HepG2 (cell line): ENCODE measurements at regions not wholly inside any gene's neighbourhood (a gene's known extent, or its start where the extent isn't known, plus 50 kb on each side); places are given as distances from the start of the nearest gene placed in this dataset.

Experiments used
- EP300 ChIP-seq, 3 experiments: sonication (generic) in 1 of 3; formaldehyde crosslinking in 1 of 3; IDR thresholded peaks; 2 replicates each; pipeline versions ENCODE4 v1.5.1 to v1.6.1; 2011 to 2020; ENCODE audit warnings: low read depth in 2 of 3, low read length in 2 of 3, borderline replicate concordance in 1 of 3, improper control_type of control experiment in 1 of 3, mild to moderate bottlenecking in 1 of 3, missing genetic modification reagents in 1 of 3, moderate library complexity in 1 of 3
- EZH2 ChIP-seq: conservative IDR thresholded peaks from 2 replicates; pipeline ENCODE4 v1.6.1; 2012; ENCODE audit warnings: mild to moderate bottlenecking, low read depth, low read length, moderate library complexity
- MZF1 ChIP-seq: sonication (generic); formaldehyde crosslinking; IDR thresholded peaks from 2 replicates; pipeline ENCODE4 v1.8.1; 2023; ENCODE audit warnings: mild to moderate bottlenecking, missing genetic modification reagents, borderline replicate concordance
- NCOA1 ChIP-seq: sonication (generic); formaldehyde crosslinking; IDR thresholded peaks from 2 replicates; pipeline ENCODE4 v1.9.0; 2021; ENCODE audit warnings: missing genetic modification reagents
- REL ChIP-seq: sonication (generic); formaldehyde crosslinking; conservative IDR thresholded peaks from 2 replicates; pipeline ENCODE4 v1.8.0; 2022; ENCODE audit warnings: mild to moderate bottlenecking, missing genetic modification reagents, moderate library complexity
- RFX5 ChIP-seq: IDR thresholded peaks from 2 replicates; pipeline ENCODE4 v1.6.1; 2011; ENCODE audit warnings: low read depth, low read length, improper control_type of control experiment
- TCF12 ChIP-seq, 2 experiments: fragments of 450-650 bp in 1 of 2; sonication (generic) in 1 of 2; formaldehyde crosslinking in 1 of 2; IDR thresholded peaks; 2 replicates each; pipeline versions ENCODE4 v1.6.1 to v1.8.0; 2017 to 2022; ENCODE audit warnings: antibody characterized with exemption in 1 of 2, mild to moderate bottlenecking in 1 of 2, missing genetic modification reagents in 1 of 2, moderate library complexity in 1 of 2
- ZBTB3 ChIP-seq: sonication (generic); formaldehyde crosslinking; IDR thresholded peaks from 2 replicates; pipeline ENCODE4 v1.4.0; 2020; ENCODE audit warnings: low read depth, mild to moderate bottlenecking, moderate library complexity, missing genetic modification reagents, borderline replicate concordance
- ZNF281 ChIP-seq: sonication (generic); formaldehyde crosslinking; IDR thresholded peaks from 2 replicates; pipeline ENCODE4 v1.4.0; 2020; ENCODE audit warnings: missing genetic modification reagents, borderline replicate concordance
- TF ChIP-seq, protein P1 (sequence below): sonication (generic); formaldehyde crosslinking; IDR thresholded peaks from 2 replicates; pipeline ENCODE4 v1.5.0; 2020; ENCODE audit warnings: mild to moderate bottlenecking, missing genetic modification reagents, moderate library complexity
- TF ChIP-seq, protein P2 (sequence below), 2 experiments: fragments of 450-650 bp in 1 of 2; sonication (generic) in 1 of 2; formaldehyde crosslinking; IDR thresholded peaks; 2 replicates each; pipeline versions ENCODE4 v1.5.0 to v1.8.0; 2020 to 2022; ENCODE audit warnings: mild to moderate bottlenecking in 1 of 2, missing genetic modification reagents in 1 of 2
- TF ChIP-seq, protein P3 (sequence below): sonication (generic); formaldehyde crosslinking; IDR thresholded peaks from 2 replicates; pipeline ENCODE4 v1.9.0; 2021; ENCODE audit warnings: missing genetic modification reagents, borderline replicate concordance

- TF ChIP-seq TCF12 (IDR thresholded peaks at IDR 0.05) = no peak
- no peak for TF ChIP-seq TCF12 (CRISPR knock-in tag; IDR thresholded peaks at IDR 0.05)
- no peak for TF ChIP-seq MZF1 (CRISPR knock-in tag)
- no peak for TF ChIP-seq ZBTB3 (CRISPR knock-in tag)
- TF ChIP-seq REL (CRISPR knock-in tag) = no peak
- no peak for TF ChIP-seq EZH2
- no peak for TF ChIP-seq EP300 (IDR thresholded peaks at IDR 0.05; ENCODE audit: low read depth in 2 of 2, low read length in 2 of 2)
- TF ChIP-seq EP300 (CRISPR knock-in tag; IDR thresholded peaks at IDR 0.05; ENCODE audit: borderline replicate concordance) = no peak
- TF ChIP-seq RFX5 = no peak
- TF ChIP-seq, protein P1, sequence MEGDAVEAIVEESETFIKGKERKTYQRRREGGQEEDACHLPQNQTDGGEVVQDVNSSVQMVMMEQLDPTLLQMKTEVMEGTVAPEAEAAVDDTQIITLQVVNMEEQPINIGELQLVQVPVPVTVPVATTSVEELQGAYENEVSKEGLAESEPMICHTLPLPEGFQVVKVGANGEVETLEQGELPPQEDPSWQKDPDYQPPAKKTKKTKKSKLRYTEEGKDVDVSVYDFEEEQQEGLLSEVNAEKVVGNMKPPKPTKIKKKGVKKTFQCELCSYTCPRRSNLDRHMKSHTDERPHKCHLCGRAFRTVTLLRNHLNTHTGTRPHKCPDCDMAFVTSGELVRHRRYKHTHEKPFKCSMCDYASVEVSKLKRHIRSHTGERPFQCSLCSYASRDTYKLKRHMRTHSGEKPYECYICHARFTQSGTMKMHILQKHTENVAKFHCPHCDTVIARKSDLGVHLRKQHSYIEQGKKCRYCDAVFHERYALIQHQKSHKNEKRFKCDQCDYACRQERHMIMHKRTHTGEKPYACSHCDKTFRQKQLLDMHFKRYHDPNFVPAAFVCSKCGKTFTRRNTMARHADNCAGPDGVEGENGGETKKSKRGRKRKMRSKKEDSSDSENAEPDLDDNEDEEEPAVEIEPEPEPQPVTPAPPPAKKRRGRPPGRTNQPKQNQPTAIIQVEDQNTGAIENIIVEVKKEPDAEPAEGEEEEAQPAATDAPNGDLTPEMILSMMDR = no peak
- no peak for TF ChIP-seq ZNF281 (CRISPR knock-in tag)
- TF ChIP-seq NCOA1 = no peak
- TF ChIP-seq, protein P2, sequence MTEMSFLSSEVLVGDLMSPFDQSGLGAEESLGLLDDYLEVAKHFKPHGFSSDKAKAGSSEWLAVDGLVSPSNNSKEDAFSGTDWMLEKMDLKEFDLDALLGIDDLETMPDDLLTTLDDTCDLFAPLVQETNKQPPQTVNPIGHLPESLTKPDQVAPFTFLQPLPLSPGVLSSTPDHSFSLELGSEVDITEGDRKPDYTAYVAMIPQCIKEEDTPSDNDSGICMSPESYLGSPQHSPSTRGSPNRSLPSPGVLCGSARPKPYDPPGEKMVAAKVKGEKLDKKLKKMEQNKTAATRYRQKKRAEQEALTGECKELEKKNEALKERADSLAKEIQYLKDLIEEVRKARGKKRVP (CRISPR knock-in tag; IDR thresholded peaks at IDR 0.05) = no peak
- TF ChIP-seq, protein P3, sequence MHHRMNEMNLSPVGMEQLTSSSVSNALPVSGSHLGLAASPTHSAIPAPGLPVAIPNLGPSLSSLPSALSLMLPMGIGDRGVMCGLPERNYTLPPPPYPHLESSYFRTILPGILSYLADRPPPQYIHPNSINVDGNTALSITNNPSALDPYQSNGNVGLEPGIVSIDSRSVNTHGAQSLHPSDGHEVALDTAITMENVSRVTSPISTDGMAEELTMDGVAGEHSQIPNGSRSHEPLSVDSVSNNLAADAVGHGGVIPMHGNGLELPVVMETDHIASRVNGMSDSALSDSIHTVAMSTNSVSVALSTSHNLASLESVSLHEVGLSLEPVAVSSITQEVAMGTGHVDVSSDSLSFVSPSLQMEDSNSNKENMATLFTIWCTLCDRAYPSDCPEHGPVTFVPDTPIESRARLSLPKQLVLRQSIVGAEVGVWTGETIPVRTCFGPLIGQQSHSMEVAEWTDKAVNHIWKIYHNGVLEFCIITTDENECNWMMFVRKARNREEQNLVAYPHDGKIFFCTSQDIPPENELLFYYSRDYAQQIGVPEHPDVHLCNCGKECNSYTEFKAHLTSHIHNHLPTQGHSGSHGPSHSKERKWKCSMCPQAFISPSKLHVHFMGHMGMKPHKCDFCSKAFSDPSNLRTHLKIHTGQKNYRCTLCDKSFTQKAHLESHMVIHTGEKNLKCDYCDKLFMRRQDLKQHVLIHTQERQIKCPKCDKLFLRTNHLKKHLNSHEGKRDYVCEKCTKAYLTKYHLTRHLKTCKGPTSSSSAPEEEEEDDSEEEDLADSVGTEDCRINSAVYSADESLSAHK (CRISPR knock-in tag) = no peak
Measured at GRCh38 chr14:49997991-49998390, 105.1 kb downstream of the ARF6 start.
